ENCODE measurements at regions not wholly inside any gene's neighbourhood (a gene's known extent, or its start where the extent isn't known, plus 50 kb on each side); places are given as distances from the start of the nearest gene placed in this dataset.
"Not testable (repeated sequence)": the region's sequence is repeated elsewhere in the genome, so short reads cannot be mapped to it uniquely, and the experiment has no call there.

- peak overlapping the region in 1 of 2 donors; percentile 58 for H3K27ac Mint-ChIP-seq
- H3K4me3 ChIP-seq (ENCODE audit: low read length) = peak overlapping the region; percentile 48
- peak; percentile 69 to 78 for DNase-seq
- H3K27me3 ChIP-seq (ENCODE audit: control insufficient read depth, insufficient read depth, low read length); H3K36me3 Mint-ChIP-seq; H3K36me3 ChIP-seq (ENCODE audit: control insufficient read depth, insufficient read depth, low read length); H3K27ac ChIP-seq (ENCODE audit: low read length); H3K4me1 ChIP-seq (ENCODE audit: control insufficient read depth, insufficient read depth, low read length); H3K9me3 Mint-ChIP-seq; intact Hi-C loops (cut with micrococcal nuclease); H3K9me3 ChIP-seq (ENCODE audit: control insufficient read depth, insufficient read depth, low read length): not testable (repeated sequence)
- TF ChIP-seq, protein P1, sequence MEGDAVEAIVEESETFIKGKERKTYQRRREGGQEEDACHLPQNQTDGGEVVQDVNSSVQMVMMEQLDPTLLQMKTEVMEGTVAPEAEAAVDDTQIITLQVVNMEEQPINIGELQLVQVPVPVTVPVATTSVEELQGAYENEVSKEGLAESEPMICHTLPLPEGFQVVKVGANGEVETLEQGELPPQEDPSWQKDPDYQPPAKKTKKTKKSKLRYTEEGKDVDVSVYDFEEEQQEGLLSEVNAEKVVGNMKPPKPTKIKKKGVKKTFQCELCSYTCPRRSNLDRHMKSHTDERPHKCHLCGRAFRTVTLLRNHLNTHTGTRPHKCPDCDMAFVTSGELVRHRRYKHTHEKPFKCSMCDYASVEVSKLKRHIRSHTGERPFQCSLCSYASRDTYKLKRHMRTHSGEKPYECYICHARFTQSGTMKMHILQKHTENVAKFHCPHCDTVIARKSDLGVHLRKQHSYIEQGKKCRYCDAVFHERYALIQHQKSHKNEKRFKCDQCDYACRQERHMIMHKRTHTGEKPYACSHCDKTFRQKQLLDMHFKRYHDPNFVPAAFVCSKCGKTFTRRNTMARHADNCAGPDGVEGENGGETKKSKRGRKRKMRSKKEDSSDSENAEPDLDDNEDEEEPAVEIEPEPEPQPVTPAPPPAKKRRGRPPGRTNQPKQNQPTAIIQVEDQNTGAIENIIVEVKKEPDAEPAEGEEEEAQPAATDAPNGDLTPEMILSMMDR (IDR thresholded peaks at IDR 0.05) = peak; percentile 71
- WGBS (ENCODE audit: insufficient coverage) = under 1% methylated on average over 51 of the region's 54 CpGs
- H3K27me3 Mint-ChIP-seq (ENCODE audit: low read depth in 2 of 2) = peaks cover 15 to 22% of the 10 kb centered on the region in 2 donors
- peaks cover 15 to 17% of the 10 kb centered on the region in 2 donors for H3K4me1 Mint-ChIP-seq
- ATAC-seq = peak in 2 of 3 donors; percentile 44 to 75
- peak overlapping the region; percentile 90 for H3K4me3 Mint-ChIP-seq
Observed at GRCh38 chr3:125766285-125766826, 171.1 kb upstream of the OSBPL11 start.

DNA sequence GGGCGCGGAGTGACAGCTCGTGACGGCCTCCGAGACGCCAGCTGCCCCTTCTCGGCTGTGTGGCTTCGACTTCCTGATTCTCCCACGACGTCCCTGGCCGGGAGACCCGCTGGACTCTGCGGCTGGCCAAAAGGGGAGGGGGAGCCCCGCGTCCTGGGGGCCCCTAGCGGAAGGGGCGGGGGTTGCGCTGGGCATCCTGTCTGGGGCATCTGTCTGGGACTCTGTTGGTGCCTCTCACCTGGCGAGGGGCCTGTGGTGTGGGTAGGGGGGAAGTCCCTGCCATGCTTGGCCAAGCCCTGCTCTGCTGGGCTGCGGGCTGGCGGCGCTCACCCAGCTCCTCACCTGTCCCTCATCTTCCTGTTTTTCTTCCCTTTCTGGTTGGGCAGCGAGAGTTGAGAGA is 171.6 kb upstream of the OSBPL11 start:
- H3K36me3 Mint-ChIP-seq; ATAC-seq; H3K27ac ChIP-seq (ENCODE audit: low read length); intact Hi-C loops (cut with micrococcal nuclease); H3K4me1 ChIP-seq (ENCODE audit: control insufficient read depth, insufficient read depth, low read length); H3K27me3 ChIP-seq (ENCODE audit: control insufficient read depth, insufficient read depth, low read length); H3K9me3 ChIP-seq (ENCODE audit: control insufficient read depth, insufficient read depth, low read length); H3K36me3 ChIP-seq (ENCODE audit: control insufficient read depth, insufficient read depth, low read length); H3K9me3 Mint-ChIP-seq: not testable (repeated sequence)
- peak overlapping the region; percentile 23 to 58 for H3K27ac Mint-ChIP-seq
- DNase-seq = peak in 1 of 2 donors; percentile 41
- 1% methylated on average over 19 of the region's 23 CpGs for WGBS (ENCODE audit: insufficient coverage)
- H3K4me3 ChIP-seq (ENCODE audit: low read length) = peak overlapping the region; percentile 48
- peaks cover 15 to 21% of the 10 kb centered on the region in 2 donors for H3K27me3 Mint-ChIP-seq (ENCODE audit: low read depth in 2 of 2)
- H3K4me3 Mint-ChIP-seq = peak overlapping the region; percentile 90
- H3K4me1 Mint-ChIP-seq = peaks cover 15 to 17% of the 10 kb centered on the region in 2 donors

GRCh38 chr3:125767641-125768040 is 172.3 kb upstream of the OSBPL11 start:
- Histone ChIP-seq H3K4me3 (ENCODE audit: low read length) (no peak overlapping the region), H3K36me3 (ENCODE audit: control insufficient read depth, insufficient read depth, low read length) (no peaks in the 10 kb centered on the region), H3K4me1 (ENCODE audit: control insufficient read depth, insufficient read depth, low read length) (peaks cover 8% of the 10 kb centered on the region), H3K27me3 (ENCODE audit: control insufficient read depth, insufficient read depth, low read length) (no peaks in the 10 kb centered on the region), H3K27ac (ENCODE audit: low read length) (no peak overlapping the region), H3K9me3 (ENCODE audit: control insufficient read depth, insufficient read depth, low read length) (no peaks in the 10 kb centered on the region)
- intact Hi-C loops (cut with micrococcal nuclease) = no loop called here
- no peaks in the 10 kb centered on the region for H3K36me3 Mint-ChIP-seq
- TF ChIP-seq, protein P1 (IDR thresholded peaks at IDR 0.05) = no peak
- no peak overlapping the region for H3K27ac Mint-ChIP-seq
- H3K27me3 Mint-ChIP-seq (ENCODE audit: low read depth in 2 of 2) = peaks cover 15 to 20% of the 10 kb centered on the region in 2 donors
- DNase-seq (no peak), ATAC-seq (no peak)
- H3K4me3 Mint-ChIP-seq = peak overlapping the region; percentile 90
- peaks cover 14 to 15% of the 10 kb centered on the region in 2 donors for H3K4me1 Mint-ChIP-seq
- WGBS (ENCODE audit: insufficient coverage) = 93% methylated on average over 13 of the region's 14 CpGs
- H3K9me3 Mint-ChIP-seq = no peaks in the 10 kb centered on the region

GRCh38 chr3:125768821-125769220 is 173.5 kb upstream of the OSBPL11 start:
- H3K27ac Mint-ChIP-seq; intact Hi-C loops (cut with micrococcal nuclease); H3K36me3 Mint-ChIP-seq: not testable (repeated sequence)

GRCh38 chr3:125771506-125771905 is 176.2 kb upstream of the OSBPL11 start:
- H3K27ac Mint-ChIP-seq; H3K4me1 ChIP-seq (ENCODE audit: control insufficient read depth, insufficient read depth, low read length); H3K9me3 ChIP-seq (ENCODE audit: control insufficient read depth, insufficient read depth, low read length); H3K4me3 Mint-ChIP-seq; H3K27me3 Mint-ChIP-seq (ENCODE audit: low read depth in 2 of 2); H3K4me3 ChIP-seq (ENCODE audit: low read length); DNase-seq; H3K27me3 ChIP-seq (ENCODE audit: control insufficient read depth, insufficient read depth, low read length); intact Hi-C loops (cut with micrococcal nuclease); ATAC-seq; H3K36me3 ChIP-seq (ENCODE audit: control insufficient read depth, insufficient read depth, low read length); H3K9me3 Mint-ChIP-seq; H3K27ac ChIP-seq (ENCODE audit: low read length); H3K36me3 Mint-ChIP-seq: not testable (repeated sequence)
- 84% methylated on average over 13 of the region's 13 CpGs for WGBS (ENCODE audit: insufficient coverage)
- H3K4me1 Mint-ChIP-seq = peaks cover 11 to 13% of the 10 kb centered on the region in 2 donors

More at GRCh38 chr3:125768821-125769220, 173.5 kb upstream of the OSBPL11 start:
- not testable (repeated sequence) for H3K9me3 Mint-ChIP-seq; H3K4me3 ChIP-seq (ENCODE audit: low read length); H3K27me3 ChIP-seq (ENCODE audit: control insufficient read depth, insufficient read depth, low read length); ATAC-seq; H3K4me1 ChIP-seq (ENCODE audit: control insufficient read depth, insufficient read depth, low read length); DNase-seq; H3K27ac ChIP-seq (ENCODE audit: low read length); H3K9me3 ChIP-seq (ENCODE audit: control insufficient read depth, insufficient read depth, low read length); H3K4me3 Mint-ChIP-seq; H3K36me3 ChIP-seq (ENCODE audit: control insufficient read depth, insufficient read depth, low read length)
- H3K4me1 Mint-ChIP-seq = peaks cover 11 to 15% of the 10 kb centered on the region in 2 donors
- 67% methylated on average over 7 of the region's 7 CpGs for WGBS (ENCODE audit: insufficient coverage)
- peaks cover 15 to 20% of the 10 kb centered on the region in 2 donors for H3K27me3 Mint-ChIP-seq (ENCODE audit: low read depth in 2 of 2)

DNA sequence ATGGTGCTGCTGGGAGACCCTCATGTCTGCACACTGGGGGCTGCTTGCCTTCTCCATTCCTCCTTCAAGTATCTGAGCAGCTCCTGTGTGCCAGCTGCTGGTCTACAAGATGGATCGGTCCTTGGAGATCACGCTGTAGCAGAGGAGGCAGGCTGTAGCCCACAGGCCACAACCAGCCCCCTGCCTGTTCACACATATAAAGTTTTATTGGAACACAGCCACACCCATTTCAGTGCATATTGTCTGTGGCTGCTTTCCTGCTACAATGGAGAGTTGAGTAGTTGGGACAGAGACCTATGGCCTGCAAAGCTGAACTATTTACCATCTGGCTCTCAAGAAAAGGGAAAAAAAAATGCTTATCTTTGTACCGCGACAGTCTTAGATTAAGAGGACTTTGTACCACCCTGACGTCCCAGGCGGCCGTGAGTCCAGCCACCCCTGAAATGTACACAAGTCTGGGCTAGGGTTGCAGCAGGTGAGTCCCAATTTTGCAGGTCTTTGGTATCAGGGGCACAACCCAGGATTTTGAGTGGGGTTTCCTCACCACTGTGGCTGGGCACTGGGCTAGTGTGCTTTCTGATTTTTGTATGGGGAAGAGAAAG is 179.2 kb upstream of the OSBPL11 start:
- not testable (repeated sequence) for ATAC-seq, H3K4me3 Mint-ChIP-seq

More for the DNA sequence above, 179.2 kb upstream of the OSBPL11 start:
- WGBS (ENCODE audit: insufficient coverage) = 86% methylated on average over 5 of the region's 7 CpGs
- H3K27me3 ChIP-seq (ENCODE audit: control insufficient read depth, insufficient read depth, low read length); H3K27me3 Mint-ChIP-seq (ENCODE audit: low read depth in 2 of 2); H3K4me3 ChIP-seq (ENCODE audit: low read length); H3K9me3 ChIP-seq (ENCODE audit: control insufficient read depth, insufficient read depth, low read length); intact Hi-C loops (cut with micrococcal nuclease); H3K9me3 Mint-ChIP-seq; H3K36me3 Mint-ChIP-seq; H3K27ac Mint-ChIP-seq; H3K4me1 ChIP-seq (ENCODE audit: control insufficient read depth, insufficient read depth, low read length); H3K27ac ChIP-seq (ENCODE audit: low read length); H3K36me3 ChIP-seq (ENCODE audit: control insufficient read depth, insufficient read depth, low read length); DNase-seq; H3K4me1 Mint-ChIP-seq: not testable (repeated sequence)

Data from natural killer cell (primary cell).